ENCODE measurements at regions not wholly inside any gene's neighbourhood (a gene's known extent, or its start where the extent isn't known, plus 50 kb on each side); places are given as distances from the start of the nearest gene placed in this dataset.

GRCh38 chr16:16997349-16997748 lies 473.4 kb downstream of the XYLT1 start:
- TF ChIP-seq CTCF (IDR thresholded peaks at IDR 0.05; ENCODE audit: low read length) (no peak), EZH2 (optimal IDR thresholded peaks at IDR 0.05; ENCODE audit: low read depth, low read length) (no peak)
